HG02623 (cell line): ENCODE measurements at regions not wholly inside any gene's neighbourhood (a gene's known extent, or its start where the extent isn't known, plus 50 kb on each side); places are given as distances from the start of the nearest gene placed in this dataset.
"Not testable (repeated sequence)": the region's sequence is repeated elsewhere in the genome, so short reads cannot be mapped to it uniquely, and the experiment has no call there.

Experiments used
- ATAC-seq: cut with Tn5 transposase; IDR thresholded peaks from one replicate; pipeline ENCODE4 v1.9.1; 2021; ENCODE audit warnings: moderate library complexity; ENCODE audit not compliant: unreplicated experiment

GRCh38 chr18:21928925-21929324 is 188.3 kb downstream of the MIB1 start:
- no peak for ATAC-seq

DNA sequence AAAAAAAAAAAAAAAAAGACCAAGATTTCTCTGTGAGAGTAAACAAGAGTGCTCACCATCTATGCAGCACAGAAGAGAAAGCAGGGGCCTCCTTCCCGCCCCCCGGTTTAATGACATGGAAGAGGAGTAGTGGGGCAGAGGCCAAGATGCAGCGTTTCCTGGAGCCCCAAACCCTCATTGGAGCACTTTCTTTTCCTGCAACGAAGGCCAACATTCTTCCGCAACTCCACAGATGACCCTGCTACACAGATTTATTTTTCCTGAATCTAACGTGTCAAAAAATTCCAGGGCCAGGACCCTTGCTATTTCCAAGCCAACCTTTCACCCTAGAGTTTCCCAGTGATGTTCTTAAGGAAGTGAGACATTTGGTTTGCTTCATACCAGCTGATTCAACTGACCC is 189.6 kb downstream of the MIB1 start:
- ATAC-seq, result no peak

- ATAC-seq, result no peak
Measured at GRCh38 chr18:21933931-21934765, 193.6 kb downstream of the MIB1 start.

DNA sequence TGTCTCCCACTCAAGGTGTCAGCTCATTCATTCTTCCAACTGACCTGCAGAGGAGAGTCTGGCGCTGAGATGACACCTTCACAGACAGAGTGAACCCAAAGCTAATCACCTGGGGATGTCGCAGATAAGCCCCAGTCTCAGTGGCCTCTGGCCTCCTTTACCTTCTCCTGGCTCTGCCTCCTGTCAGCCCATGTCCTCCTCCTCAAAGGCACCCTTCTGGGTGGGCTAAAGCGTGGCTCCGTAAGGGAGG is 194.1 kb downstream of the MIB1 start:
- ATAC-seq, result no peak

- no peak for ATAC-seq
Measured at GRCh38 chr18:21943456-21943855, 202.9 kb downstream of the MIB1 start.

DNA sequence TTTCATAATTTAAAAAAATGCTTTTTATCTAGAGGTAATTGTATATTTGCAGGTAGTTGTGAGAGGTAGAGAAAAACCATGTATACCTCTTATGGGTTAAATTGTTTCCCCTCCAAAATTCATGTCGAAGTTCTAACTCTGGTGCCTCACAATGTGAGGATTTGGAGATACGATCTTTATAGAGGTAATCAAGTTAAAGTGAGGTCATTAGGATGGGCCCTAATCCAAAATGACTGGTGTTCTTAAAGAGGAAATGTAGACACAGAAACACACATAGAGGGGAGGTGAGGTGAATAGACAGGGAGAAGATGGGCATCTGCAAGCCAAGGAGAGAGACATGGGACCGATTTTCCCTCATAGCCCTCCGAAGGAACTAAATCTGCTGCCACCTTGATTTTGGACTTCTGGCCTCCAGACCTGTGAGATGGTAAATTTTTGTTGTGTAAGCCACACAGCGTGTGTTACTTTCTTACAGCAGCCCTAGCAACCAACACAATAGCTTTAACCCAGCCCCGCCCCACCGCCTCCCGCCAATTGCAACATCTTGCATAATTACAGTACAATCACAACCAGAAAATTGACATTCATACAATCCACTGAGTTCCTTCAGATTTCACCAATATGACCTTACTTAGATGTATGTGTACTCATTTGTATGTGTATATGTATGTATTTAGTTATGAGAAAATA is 208.9 kb downstream of the MIB1 start:
- no peak for ATAC-seq

DNA sequence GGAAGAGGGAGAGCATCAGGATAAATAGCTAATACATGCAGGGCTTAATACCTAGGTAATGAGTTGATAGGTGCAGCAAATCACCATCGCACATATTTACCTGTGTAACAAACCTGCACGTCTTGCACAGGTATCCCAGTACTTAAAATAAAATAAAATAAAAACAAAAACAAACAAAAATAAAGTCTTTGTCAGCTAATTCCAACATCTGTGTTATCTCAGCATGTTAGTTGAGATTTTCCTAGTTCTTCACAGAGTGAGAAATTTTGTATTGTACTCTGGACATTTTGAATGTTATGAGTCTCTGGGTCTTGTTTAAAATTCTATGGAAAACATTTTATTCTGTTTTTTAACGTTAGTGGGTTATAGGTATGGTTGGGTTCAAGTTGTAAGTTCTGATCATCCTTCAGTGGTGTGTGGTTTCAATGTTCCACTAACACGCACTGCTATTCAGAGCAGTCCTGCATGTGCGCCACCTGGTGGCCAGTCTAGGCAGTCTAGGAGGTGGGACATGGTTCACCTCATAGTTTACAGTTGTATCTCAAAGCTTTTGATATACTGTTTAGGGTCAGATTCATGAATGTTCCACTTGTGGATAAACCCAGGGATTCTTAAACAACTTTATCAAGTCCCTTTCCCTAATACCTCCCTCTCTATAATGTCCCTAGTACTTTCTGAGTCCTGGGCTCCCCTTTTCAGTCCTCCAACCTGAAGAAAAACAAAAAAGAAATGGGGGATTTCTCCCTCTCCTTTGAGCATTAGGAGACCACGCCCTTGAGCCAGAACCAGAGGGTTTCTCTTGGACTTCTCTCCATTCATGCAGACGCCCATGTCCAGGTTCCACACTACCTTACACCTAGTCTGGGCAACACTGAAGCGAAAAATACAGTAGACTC is 213.4 kb upstream of the GATA6 start:
- peak; percentile 98 for ATAC-seq

DNA sequence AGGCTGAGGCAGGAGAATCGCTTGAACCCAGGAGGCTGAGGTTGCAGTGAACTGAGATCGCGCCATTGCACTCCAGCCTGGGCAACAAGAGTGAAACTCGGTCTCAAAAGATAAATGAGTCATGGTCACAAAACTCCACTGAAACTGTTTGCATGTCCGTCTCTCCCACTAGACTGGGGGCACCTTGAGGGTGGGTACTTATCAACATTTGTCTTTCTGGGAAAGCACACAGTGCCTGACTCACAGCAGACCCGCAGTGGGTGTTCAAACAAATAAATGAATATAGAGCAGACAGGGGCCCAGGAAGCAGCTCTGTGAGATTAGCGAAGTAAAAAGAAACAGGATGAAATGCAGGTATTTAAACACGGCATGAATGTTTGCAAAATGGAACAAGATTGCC is 211.1 kb upstream of the GATA6 start:
- ATAC-seq, result no peak

GRCh38 chr18:21958707-21959450 is 210.5 kb upstream of the GATA6 start:
- ATAC-seq, result no peak

DNA sequence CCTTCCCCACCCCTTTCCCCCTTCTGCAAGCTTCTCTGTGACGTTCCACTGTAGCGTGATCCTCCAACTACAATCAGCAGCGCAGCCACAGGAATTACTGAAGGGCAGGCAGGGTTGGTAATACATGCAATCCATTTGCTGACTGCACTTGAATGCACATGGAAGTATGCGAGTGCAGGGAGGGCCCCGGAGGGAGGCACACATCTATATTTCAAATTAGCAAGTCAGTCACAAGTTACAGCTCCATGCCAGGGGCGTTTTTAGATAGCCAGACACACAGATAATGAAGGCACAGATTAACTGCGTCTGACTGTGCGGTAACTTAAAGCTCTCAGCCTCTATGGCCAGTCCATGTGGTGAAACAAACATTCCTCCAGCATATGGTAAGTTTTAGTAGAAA is 209.2 kb upstream of the GATA6 start:
- no peak for ATAC-seq

DNA sequence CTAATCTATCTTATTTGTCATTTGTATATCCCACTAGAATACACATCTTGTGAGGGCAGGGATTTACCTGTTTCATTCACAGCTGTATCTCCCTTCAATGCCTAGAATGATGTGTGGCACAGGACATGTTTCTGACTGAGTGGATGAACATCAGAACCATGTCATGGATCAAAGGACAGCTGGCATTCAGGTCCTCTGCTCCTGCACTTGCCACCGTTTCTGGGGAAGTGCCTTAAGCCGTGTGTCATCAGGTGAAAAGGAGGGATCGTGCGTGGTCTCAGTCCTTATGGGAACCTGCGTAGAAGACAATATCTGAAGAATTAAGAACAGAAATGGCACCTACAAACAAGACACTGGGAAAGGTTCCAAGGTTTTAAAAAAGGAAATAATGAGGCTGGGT is 206.1 kb upstream of the GATA6 start:
- ATAC-seq, result no peak

DNA sequence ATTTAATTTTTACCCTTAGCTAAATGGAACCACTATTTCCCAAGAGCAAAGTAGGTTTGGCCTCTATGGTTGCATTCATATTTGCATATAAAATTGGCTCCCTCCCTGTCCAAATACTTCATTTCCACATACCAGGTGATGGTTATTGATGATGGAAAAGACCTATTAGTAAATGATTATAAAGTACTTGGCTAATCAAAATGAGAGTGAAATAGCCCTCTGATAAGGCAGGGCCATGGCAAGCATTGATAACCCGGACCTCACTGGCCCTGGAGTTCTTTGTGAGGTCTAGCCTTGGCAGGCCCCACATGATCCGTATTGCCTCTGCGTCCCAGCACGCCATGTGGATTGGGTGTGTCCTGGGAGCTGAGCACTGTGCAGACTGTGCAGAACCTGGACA is 201.1 kb upstream of the GATA6 start:
- ATAC-seq, result no peak

DNA sequence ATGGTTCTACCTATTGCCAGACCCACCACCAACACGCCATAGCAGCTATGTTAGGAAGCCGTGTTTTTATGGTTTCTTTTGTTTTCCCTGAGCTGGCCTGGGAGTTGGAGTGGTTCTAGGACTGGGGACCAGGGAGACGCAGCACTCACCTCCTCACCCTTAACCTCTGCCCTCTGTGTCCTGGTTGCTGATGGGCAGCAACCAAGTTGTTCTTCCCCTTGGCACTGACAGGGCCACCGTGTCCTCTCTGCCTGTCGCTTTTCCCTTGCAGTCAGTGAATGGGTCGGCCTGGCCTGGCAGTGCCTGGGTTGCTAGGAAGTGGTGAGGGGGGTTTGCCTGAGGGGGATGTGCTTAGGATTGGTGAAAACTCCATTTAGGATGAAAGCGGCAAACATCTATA is 197.1 kb upstream of the GATA6 start:
- no peak for ATAC-seq

- ATAC-seq, result not testable (repeated sequence)
Measured at GRCh38 chr18:21975954-21976353, 193.4 kb upstream of the GATA6 start.

DNA sequence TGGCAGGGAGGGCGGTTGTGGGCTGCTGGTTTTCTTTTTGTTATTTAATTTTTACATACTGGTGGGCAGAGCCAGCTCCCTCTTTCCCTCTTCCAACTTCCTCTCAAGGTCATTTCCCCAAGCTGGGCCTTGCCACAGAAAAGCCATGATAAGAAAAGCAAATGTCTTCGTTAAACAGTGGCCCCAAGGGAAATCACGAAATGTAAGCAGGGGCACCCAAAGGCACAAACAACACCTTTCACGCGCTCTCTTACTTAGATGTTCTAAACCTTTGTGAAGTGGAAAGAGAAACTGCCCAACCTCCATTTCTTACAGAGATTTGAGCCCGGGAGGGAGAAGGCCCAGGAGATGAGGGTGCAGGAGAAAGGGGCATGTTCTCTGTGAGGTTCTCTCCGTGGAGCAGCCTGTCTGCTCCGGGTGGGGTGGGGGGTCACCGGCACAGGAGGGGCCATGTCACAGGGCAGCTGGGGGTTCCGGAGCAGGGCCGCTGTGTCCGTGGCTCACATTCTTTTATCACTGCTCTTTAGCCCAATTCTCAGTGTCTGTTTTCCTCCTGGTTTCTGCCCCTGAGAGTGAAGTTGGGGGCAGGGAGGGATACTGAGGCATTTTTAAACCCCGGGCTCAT is 190.7 kb upstream of the GATA6 start:
- no peak for ATAC-seq

- ATAC-seq, result no peak
Measured at GRCh38 chr18:21979171-21979560, 190.2 kb upstream of the GATA6 start.

GRCh38 chr18:21979759-21980158 is 189.6 kb upstream of the GATA6 start:
- ATAC-seq, result no peak

- no peak for ATAC-seq
Measured at GRCh38 chr18:21980744-21981143, 188.6 kb upstream of the GATA6 start.

- not testable (repeated sequence) for ATAC-seq
Measured at GRCh38 chr18:21981489-21981888, 187.9 kb upstream of the GATA6 start.

GRCh38 chr18:21991081-21991534 is 178.3 kb upstream of the GATA6 start:
- ATAC-seq, result no peak

DNA sequence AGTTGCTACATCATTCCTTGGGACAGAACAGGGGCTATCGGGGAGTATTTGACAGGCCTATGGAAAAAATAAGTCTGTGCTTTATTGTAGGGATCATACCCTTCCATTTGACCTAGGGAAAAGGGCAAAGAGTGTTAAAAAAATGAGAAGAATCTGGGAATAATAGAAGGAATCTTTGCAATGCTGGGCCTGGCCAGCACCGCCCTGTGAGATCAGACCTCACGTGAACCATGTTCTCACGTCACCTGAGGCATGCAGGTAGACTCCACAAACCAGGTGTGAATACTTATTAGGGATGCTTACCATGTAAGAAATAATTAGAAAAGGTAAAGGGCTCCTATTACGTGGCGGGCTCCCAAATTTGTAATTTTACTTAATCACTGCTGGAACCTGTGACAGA is 177.5 kb upstream of the GATA6 start:
- no peak for ATAC-seq
